GM18907 (cell line): ENCODE measurements at regions not wholly inside any gene's neighbourhood (a gene's known extent, or its start where the extent isn't known, plus 50 kb on each side); places are given as distances from the start of the nearest gene placed in this dataset.
A peak's percentile ranks its signal among the peaks of the same experiment; 100 is the strongest.

Experiments
- ATAC-seq: cut with Tn5 transposase; IDR thresholded peaks from one replicate; pipeline ENCODE4 v1.9.1; 2021; ENCODE audit warnings: mild to moderate bottlenecking, moderate library complexity; ENCODE audit not compliant: unreplicated experiment

DNA sequence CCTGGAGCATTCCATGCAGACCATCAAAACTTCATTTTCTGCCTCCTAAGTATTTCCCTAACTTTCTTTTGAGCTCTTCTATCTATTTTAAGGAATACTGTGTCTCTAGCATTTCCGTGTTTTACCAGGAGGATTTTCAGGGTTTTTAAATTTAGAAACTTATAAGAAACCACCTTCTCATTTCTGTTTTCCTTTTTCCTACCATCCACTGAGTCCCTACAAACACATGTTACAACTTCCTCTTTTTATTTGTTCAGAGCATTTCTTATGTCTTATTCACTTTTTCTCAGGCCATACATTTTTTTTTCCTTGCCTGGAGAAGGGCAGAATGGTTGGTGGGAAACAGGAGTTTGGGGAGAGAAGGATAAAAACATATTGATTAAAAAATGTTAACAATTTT, 130.0 kb upstream of the BMP5 start:
- no peak for ATAC-seq

DNA sequence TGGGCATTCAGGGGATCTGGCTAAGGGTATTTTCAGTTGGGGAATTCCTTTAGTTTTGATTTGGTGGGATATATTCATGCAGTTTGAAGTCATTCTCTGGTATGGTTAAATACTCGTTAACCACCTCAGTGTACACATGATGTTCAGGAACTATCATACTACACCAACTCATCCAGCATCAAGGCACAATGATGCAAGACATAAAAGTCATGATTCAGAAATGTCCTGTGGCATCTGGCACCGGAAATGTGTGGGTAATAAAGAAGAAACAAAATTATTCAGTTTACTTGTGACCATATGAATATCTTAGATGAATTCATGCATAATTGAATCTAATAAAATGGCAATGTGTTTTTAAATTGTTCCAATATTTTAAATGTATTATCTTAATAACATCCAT, 129.0 kb upstream of the BMP5 start:
- no peak for ATAC-seq

DNA sequence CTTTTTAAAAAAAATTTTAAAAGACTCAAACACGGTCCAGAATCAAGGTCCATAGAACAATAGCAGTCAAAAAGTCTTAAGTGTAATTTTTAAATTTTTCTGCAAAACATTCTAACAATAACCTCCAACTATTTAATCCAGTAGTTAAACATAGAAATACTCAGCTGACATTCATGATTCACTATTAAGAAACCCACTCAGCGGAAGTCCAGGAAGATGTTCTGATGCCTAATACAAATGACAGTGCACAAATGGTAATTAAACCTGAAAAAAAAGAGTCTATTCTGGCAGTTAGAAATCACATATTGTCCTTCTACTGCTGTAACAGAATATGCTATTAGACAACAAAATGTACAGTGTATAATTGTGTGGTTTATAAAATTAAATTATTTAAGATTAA, 128.2 kb upstream of the BMP5 start:
- no peak for ATAC-seq

DNA sequence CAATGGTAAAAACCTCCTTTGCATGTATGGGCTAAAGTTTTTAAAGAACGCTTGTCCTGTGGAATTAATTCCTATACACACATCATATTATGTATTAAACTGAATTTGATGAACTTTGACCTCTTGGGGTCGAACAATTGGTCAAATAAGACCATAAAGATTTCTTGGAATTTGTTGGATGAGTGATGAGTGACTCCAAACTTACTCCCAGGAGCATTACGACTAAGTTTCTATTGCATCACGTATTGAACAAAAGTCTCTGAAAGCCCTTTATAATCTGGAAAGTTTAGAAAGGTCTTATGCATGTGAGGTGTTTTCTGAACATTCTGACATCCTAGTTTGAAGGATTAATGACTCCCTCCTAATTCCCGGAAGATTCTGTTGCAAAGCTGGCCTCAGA, 126.9 kb upstream of the BMP5 start:
- no peak for ATAC-seq

DNA sequence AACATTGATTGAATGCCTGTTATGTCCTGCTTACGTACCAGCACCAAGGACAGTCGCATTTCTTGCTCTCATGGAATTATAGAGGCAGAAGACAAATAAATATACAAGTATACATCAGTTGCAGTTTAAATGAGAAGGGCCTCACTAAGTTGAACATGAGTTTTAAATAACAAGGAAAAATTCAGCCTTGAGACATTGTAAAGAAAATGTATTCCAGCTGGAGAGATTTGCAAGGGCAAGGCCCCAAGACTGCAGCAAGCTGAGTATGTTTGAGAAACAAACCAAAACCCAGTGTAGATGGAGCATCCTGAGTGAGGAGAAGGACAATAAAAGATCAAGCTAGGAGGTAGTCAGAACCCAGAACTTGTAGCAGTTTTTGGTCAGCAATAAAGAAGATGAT, 123.2 kb upstream of the BMP5 start:
- ATAC-seq, result no peak

DNA sequence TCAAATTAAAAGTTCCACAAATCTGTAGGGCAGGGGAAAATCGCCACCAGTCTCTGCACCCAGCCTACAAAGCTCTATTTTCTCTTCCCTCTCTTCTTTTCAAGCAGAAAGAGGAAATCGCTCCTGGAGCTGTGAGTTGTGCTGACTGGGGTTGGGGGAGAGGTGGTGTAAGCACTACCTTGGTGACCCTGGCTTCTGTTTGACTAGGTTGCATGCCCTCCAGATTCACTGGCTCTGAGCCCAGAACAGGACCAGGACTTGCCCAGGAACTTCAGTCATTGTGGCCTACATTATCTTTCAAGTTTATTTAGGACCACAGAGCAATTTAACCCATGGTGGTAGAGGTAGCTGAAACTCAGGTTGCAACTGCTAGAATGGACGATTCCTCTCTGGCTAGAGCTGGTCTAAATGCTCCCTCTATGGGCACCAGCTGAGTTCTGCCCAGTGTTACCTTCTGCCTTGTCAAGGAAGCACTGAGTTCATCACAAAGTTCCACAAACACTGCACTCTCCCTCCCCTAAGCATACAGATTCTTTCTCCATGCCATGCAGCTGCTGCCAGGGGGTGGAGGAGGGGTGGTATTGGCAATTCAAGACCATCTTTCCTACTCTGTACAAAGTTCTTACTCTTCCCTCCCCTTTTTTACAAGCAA, 122.0 kb upstream of the BMP5 start:
- ATAC-seq, result no peak

DNA sequence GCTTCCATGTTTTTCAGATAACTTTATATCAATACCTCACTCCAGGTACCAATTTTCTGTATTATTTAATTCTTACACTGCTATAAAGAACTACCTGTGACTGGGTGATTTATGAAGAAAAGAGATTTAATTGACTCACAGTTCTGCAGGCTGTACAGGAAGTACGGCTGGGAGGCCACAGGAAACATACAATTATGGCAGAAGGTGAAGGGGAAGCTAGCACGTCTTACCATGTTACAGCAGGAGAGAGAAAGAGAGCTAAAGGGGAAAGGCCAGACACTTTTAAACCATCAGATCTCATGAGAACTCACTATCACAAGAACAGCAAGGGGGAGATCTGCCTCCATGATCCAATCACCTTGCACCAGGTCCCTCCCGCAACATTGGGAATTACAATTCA, 119.1 kb upstream of the BMP5 start:
- no peak for ATAC-seq

DNA sequence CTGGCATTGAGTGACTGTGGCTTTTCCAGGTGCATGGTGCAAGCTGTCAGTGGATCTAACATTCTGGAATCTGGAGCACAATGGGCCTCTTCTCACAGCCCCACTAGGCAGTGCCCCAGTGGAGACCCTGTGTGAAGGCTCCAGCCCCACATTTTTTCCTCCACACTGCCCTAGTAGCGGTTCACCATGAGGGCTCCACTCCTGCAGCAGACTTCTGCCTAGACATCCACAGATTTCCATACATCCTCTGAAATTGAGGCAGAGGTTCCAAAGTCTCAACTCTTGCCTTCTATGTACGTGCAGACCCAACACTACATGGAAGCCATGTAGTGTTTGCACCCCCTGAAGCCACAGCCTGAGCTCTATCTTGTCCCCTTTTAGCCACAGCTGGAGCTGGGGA, 118.0 kb upstream of the BMP5 start:
- no peak for ATAC-seq

DNA sequence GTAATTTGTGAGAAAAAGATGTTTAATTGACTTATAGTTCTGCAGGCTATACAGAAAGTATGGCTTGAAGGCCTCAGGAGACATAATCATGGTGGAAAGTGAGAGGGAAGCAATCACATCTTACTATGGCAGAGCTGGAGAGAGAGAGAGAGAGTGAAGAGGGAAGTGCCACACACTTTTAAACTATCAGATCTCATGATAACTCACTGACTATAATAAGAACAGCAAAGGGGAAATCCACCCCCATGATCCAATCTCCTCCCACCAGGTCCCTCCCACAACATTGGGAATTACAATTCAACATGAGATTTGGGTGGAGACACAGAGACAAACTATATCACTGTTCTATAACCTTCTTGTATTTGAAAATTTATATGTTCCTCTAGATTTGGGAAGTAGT, 117.2 kb upstream of the BMP5 start:
- no peak for ATAC-seq

DNA sequence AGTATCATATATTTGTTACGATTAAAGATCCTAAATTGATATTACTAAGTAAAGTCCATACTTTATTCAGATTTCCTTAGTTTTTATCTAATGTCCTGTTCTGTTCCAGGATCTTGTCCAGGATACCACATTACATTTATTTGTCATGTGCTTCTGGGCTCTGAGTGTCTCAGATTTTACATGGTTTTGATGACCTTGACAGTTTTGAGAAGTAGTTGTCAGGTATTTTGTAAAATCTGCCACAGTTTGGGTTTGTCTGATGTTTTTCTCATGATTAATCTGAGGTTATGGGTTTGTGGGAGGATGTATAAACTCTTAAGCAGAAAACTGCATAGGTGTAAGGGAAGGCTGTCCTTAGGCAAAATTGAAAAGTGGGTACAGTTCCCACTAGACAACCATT, 109.9 kb upstream of the BMP5 start:
- no peak for ATAC-seq

DNA sequence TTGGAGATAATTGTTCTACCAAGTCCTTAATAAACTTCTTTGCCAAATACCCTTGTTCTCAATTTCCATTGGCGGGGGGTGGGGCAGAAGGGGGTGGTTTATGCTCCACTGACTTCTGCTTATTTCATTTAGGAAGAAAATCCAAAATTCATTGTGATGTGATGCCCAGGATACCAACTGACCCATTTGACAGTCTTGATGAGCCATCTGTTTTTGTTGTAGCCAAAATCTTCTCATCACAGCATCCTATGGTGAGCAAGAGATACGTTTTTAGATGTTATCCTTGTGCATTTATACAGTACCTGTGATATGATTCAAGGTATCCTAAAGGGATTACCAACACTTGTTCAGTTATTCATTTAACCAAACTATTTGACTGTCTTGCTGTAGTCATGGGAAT, 108.5 kb upstream of the BMP5 start:
- no peak for ATAC-seq

DNA sequence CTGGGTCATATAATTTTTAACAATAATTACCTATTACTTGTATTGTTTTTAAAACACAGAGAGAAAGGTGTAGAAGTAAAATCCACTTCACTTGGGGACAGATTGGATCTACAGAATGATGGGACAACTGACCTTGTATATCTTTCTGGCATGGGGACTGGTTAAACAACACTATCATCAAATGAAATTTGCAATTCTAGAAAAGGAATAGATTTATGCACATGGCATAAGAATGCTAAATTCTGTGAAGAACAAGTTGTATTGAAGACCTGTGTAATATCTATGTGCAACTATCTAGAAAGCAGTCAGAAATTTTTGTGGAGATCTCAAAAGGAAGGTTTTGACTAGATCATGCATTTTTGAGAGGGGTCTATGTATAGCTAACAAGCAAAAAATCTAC, 106.3 kb upstream of the BMP5 start:
- ATAC-seq, result no peak

DNA sequence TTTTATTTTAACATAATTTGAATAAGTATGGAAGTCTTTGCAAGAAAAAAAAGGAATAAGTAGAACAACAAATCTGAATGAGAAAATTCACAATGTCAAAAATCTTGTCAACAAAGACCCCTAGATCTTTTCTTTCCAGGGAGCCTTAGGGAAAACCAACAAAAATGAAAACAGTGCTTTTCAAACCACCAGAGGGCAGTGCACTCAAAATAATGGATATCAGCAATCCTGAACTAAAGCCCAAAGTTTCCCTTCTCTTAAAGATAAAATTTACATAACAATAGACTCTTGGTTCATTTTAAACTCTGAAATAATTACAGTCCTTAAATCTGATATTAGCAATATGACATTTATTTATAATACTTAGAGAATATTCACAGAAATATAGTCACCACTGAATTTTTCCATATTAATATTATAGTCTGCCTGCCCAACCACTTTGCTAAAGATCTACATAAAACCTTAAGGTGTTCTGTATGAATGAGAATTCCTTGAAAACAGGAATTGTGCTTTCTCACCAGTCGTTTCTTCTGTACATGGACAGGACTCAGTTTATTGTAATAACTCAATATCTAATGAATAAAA, 105.3 kb upstream of the BMP5 start:
- peak; percentile 65 for ATAC-seq

DNA sequence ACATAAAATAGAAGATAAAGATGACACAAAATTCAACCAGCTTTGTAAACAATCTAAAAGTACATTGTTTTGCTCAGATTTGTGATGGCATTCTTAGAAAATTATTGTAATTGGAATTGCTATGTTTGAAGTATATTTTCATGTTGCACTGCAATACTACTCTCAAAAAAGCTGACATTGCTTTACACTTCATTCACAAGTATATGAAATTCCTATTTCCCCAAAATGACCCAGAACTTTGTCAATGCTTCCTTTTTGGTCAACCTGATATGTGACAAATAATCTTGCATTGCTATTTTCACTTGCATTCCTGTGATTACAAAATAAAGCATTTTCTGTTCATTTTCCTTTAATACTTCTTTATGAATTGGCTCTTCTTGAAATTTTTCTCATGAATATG, 104.1 kb upstream of the BMP5 start:
- ATAC-seq, result no peak

DNA sequence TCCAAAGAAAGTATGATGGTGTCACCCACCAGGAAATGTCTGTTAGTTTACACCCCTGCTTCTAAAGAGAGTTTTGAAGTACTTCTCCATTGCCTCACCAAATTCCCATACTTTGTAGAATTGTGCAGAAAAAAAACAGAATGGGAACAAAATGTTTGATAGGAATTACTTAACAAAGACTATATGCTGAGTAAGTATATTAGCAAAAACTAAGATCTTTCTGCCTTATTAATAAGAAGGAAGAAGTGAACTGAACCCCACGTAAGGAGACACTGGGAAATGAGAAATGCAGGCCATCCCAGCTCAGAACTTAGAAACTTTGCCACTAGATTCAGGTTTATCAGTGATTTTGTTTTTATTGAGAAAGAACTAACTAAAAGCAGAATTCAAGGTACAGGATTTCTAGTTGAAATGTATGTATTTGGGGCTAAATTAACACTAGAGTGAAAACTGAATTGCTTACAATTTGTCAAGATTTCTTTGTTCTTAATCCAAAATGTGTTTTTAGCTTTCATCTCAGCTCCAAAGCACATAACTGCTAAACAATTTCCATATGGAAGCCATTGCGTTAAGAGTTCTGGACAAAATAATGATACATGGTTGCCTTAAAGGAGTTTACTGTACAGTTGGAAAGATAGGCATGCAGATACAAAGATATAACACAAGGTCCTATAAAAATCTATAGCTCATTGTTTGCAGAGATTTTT, 102.7 kb upstream of the BMP5 start:
- no peak for ATAC-seq

DNA sequence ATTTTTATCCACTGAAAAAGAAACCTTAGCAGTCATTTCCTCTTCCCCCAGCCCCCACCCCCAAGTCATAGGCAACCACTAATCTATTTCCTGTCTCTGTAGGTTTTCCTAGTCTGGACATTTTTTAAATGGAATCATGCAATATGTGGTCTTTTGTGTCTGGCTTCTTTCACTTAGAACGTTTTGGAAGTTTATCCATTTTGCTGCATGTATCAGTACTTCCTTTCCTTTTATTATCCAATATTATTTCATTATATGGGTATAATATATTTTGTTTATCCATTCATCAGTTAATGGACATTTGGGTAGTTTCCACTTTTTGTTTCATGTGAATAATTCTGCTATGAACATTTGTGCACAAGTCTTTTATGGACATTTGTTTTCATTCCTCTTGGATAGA, 99.3 kb upstream of the BMP5 start:
- no peak for ATAC-seq

DNA sequence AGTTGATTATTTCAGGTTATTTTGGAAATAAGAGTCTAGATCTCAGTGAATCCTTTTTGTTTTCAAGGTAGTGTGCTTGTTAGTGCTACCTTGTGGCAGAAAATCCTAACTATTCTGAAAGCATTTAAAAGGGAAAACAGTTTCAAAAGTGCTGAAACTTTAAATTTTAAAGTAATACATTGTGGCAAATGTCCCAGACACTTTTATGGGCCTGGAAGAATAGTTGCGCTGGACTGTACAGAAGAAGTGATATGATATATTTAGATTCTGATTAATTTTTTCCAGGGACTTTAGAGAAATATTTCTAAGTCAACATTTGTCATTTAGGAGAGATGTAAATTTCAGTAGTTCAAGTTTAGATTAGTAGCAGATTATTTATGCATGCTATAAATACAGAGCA, 96.7 kb upstream of the BMP5 start:
- ATAC-seq, result no peak

DNA sequence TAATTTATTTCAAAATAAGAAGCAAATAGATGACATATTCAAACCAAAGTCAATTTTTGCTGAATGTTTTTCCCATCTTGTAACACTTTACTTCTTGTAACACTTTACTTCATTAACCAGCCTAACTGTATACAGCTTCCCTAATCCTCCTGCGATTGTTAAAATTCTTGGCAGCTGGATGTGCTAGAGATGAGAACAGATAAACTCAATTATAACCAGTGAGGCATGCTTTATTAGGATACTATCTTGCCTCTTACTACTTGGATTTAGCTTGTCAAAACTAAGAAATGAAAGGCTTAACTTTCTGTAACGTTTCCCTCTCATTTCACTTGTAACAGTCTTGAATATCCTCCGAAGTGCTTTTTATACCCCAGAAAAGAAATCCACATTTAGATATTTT, 94.1 kb upstream of the BMP5 start:
- ATAC-seq, result no peak

DNA sequence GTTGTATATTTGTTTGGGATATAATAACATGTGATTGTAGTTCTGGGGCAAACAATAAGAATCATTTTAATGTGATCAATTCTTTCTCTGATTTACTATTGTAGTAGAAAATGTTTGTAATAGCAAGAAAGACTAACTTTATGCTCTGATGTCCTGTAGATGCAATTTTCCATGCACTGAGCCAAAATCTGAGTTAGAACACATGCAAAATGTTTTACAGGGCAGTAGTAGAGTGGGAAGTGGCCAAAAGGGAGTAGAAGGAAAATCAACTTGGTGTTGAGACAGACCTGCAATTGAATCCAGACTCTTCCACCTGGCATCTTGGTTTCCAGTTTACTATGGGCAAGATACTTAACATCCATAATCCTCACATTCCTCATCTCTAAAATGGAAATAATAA, 93.5 kb upstream of the BMP5 start:
- ATAC-seq, result no peak

DNA sequence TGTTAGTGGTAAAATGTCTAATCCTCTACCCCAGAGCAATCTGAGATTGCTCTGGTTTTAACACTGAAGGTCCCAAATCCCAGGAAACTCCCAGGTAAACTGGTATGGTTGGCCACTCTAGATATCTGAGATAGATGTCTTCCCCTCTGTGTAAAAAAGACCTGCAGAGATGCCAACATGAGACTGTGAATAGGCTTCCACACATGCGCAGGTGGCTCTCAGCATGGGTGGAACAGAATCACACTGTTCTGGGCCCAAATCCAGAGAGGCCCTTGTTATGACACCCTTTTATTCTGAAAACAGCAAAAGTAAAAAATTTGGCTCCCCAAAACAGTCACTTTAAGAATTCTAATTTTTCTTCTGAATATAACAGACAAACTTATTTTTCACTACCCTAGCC, 88.7 kb upstream of the BMP5 start:
- ATAC-seq, result no peak

DNA sequence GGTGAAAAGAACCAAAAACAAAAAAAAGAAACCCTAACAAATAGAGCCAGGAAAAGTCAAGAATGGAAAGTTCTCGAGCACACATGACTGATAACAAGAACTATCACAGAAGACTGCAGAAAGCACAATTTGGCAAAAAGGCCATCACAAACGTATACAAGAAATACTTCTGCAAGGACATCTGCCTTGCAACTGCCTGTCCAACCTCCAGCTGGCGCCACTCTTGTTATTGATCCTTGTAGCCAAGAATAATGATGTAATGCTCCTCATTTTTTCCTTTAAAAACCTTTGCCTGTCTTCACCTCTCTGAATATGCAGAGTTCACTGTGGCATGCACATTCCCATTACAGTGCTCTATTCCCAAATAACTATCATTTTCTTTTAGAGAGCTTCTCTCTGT, 87.9 kb upstream of the BMP5 start:
- no peak for ATAC-seq

DNA sequence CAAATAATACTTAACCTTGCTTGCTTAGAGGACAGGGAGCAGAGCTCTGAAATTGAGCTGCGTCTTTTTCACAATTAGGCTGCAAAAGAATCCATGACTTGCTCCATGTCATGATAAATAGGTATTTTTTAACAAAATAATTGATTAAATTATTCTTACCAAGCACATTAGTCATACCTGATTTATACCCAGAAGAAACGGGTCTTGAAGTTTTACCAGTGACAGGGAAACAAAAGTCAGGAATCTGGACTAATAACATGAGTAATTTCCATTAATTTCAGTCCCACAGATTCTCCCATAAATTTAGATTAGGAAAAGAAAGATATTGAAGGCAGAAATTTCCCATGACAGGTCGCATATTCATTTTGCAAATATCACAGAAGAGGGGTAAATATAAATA, 85.0 kb upstream of the BMP5 start:
- ATAC-seq, result no peak

DNA sequence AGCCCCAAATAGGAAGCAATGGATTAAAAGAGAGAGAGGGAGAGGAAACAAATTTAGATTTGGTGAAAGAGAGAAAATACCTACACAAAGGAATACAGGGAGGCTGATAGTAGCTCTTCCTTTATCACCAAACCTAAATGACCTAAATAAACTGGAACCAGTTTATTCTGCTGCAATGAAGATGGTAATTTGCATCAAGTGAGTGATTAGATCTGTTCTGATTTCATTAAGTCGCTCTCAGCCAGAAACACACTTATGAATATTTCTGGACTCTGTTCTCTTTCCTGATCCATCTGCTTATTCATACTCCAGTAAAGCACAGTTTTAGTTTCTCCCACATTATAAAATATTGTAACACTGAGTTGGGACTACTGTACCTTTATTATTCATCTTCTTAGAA, 83.4 kb upstream of the BMP5 start:
- no peak for ATAC-seq
